ENCODE measurements at regions not wholly inside any gene's neighbourhood (a gene's known extent, or its start where the extent isn't known, plus 50 kb on each side); places are given as distances from the start of the nearest gene placed in this dataset.
A peak's percentile ranks its signal among the peaks of the same experiment; 100 is the strongest.

- no peak overlapping the region for H3K27ac ChIP-seq (ENCODE audit: low read depth in 2 of 2, low read length in 1 of 2)
- H3K27me3 ChIP-seq (ENCODE audit: control insufficient read depth in 1 of 2, insufficient read depth in 2 of 2, low read length in 2 of 2), result no peaks in the 10 kb centered on the region
- H3K9me3 ChIP-seq (ENCODE audit: control insufficient read depth in 2 of 2, insufficient read depth in 1 of 2, low read depth in 1 of 2, low read length in 1 of 2), result no peaks in the 10 kb centered on the region
- H3K4me1 ChIP-seq (ENCODE audit: control insufficient read depth in 2 of 2, insufficient read depth in 2 of 2, low read length in 1 of 2), result no peaks in the 10 kb centered on the region
- H3K4me3 ChIP-seq (ENCODE audit: low read depth in 1 of 2, low read length in 2 of 2), result no peak overlapping the region
- 55 to 62% methylated on average over 1 of the region's 1 CpG for WGBS, 2 donors
- no peaks in the 10 kb centered on the region for H3K36me3 ChIP-seq (ENCODE audit: control insufficient read depth in 2 of 2, insufficient read depth in 2 of 2, low read length in 1 of 2)
These were observed 76.7 kb upstream of the FAM9C start for GRCh38 chrX:13121020-13121555.

DNA sequence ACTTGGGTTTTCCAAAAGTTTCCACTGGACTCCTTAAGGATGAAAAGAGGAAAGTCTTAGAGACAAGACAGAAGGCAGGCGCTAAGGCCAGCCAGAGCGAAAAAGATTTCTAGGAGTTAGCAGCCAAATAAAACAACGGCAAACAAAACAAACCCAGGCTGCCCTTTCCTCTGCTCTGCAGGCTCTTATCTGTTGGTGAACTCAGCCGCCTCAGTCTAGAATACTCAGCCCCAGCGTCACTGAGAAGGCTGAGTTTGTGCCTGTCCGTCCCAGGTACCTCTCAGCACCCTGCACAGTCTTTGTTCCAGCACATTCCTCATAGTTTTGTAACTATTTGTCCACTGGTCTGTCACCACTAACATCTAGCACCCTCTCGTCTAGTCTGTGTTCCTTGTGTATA lies 75.6 kb upstream of the FAM9C start:
- Histone ChIP-seq H3K9me3 (ENCODE audit: control insufficient read depth in 2 of 2, insufficient read depth in 1 of 2, low read depth in 1 of 2, low read length in 1 of 2) (no peaks in the 10 kb centered on the region), H3K4me1 (ENCODE audit: control insufficient read depth in 2 of 2, insufficient read depth in 2 of 2, low read length in 1 of 2) (no peaks in the 10 kb centered on the region), H3K36me3 (ENCODE audit: control insufficient read depth in 2 of 2, insufficient read depth in 2 of 2, low read length in 1 of 2) (no peaks in the 10 kb centered on the region), H3K27ac (ENCODE audit: low read depth in 2 of 2, low read length in 1 of 2) (peak overlapping the region in 1 of 2 donors; percentile 54), H3K4me3 (ENCODE audit: low read depth in 1 of 2, low read length in 2 of 2) (no peak overlapping the region), H3K27me3 (ENCODE audit: control insufficient read depth in 1 of 2, insufficient read depth in 2 of 2, low read length in 2 of 2) (no peaks in the 10 kb centered on the region)
- WGBS, 2 donors, result 55 to 63% methylated on average over 7 of the region's 7 CpGs

DNA sequence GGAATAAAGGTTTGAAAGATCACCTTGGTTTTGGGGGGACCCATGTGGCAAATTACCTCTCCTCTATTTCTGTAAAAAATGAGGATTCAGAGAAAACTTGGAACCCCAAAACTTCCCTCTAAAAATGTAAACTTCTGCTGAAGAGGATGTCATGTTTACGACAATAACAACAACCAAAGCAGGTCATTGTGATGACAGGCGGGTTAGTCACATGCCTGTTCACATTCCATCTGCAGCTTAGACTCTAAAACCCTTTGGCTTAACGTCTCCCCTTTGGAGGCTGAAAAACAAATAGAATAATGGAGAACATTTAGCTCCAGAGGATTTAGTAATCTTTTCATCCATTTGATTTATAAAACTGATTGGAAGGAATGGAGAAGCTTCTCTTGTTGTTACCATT lies 75.0 kb upstream of the FAM9C start:
- H3K36me3 ChIP-seq (ENCODE audit: control insufficient read depth in 2 of 2, insufficient read depth in 2 of 2, low read length in 1 of 2), result no peaks in the 10 kb centered on the region
- peak overlapping the region in 1 of 2 donors; percentile 54 for H3K27ac ChIP-seq (ENCODE audit: low read depth in 2 of 2, low read length in 1 of 2)
- no peaks in the 10 kb centered on the region for H3K9me3 ChIP-seq (ENCODE audit: control insufficient read depth in 2 of 2, insufficient read depth in 1 of 2, low read depth in 1 of 2, low read length in 1 of 2)
- no peak overlapping the region for H3K4me3 ChIP-seq (ENCODE audit: low read depth in 1 of 2, low read length in 2 of 2)
- H3K4me1 ChIP-seq (ENCODE audit: control insufficient read depth in 2 of 2, insufficient read depth in 2 of 2, low read length in 1 of 2), result no peaks in the 10 kb centered on the region
- no peaks in the 10 kb centered on the region for H3K27me3 ChIP-seq (ENCODE audit: control insufficient read depth in 1 of 2, insufficient read depth in 2 of 2, low read length in 2 of 2)
- 55 to 57% methylated on average over 3 of the region's 3 CpGs for WGBS, 2 donors

DNA sequence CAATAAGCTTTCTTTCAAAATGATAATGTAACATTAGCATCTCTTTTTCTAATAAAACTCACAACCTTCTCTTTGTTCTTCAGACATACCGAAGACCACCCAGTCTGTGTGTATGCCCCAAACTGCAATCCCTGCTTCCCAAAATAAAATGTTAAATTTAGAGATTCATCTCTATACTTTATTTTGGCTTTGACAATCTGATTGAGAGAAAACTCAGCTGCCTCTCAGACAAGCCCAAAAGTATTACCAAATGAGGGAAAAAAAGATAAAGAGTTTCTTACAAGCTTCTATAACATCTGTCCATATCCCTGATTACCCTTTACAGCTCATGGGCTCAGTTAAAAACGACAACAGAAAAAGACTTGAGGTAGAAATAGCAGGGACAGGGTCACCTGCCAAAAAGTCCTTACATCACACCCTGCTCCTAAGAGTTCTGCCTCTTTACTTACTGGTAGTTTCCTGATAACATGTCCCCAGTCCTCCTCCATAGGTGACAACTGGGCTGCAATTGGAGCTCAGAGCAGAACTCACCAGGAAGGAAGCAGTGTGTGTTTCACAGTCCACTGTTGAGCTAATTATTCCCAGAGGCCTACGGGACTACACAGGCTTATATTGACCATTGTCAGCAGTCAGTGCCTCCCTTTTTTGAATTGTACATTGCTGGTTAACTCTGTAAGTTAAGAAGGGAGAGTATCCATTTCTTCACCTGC lies 70.9 kb upstream of the FAM9C start:
- no peaks in the 10 kb centered on the region for H3K27me3 ChIP-seq (ENCODE audit: control insufficient read depth in 1 of 2, insufficient read depth in 2 of 2, low read length in 2 of 2)
- H3K27ac ChIP-seq (ENCODE audit: low read depth in 2 of 2, low read length in 1 of 2), result no peak overlapping the region
- no peaks in the 10 kb centered on the region for H3K9me3 ChIP-seq (ENCODE audit: control insufficient read depth in 2 of 2, insufficient read depth in 1 of 2, low read depth in 1 of 2, low read length in 1 of 2)
- H3K4me1 ChIP-seq (ENCODE audit: control insufficient read depth in 2 of 2, insufficient read depth in 2 of 2, low read length in 1 of 2), result no peaks in the 10 kb centered on the region
- WGBS, 2 donors, result 61 to 70% methylated on average over 3 of the region's 3 CpGs
- H3K4me3 ChIP-seq (ENCODE audit: low read depth in 1 of 2, low read length in 2 of 2), result no peak overlapping the region
- H3K36me3 ChIP-seq (ENCODE audit: control insufficient read depth in 2 of 2, insufficient read depth in 2 of 2, low read length in 1 of 2), result no peaks in the 10 kb centered on the region

- 68 to 85% methylated on average over 1 of the region's 1 CpG for WGBS, 2 donors
- Histone ChIP-seq H3K36me3 (ENCODE audit: control insufficient read depth in 2 of 2, insufficient read depth in 2 of 2, low read length in 1 of 2) (no peaks in the 10 kb centered on the region), H3K4me1 (ENCODE audit: control insufficient read depth in 2 of 2, insufficient read depth in 2 of 2, low read length in 1 of 2) (no peaks in the 10 kb centered on the region), H3K9me3 (ENCODE audit: control insufficient read depth in 2 of 2, insufficient read depth in 1 of 2, low read depth in 1 of 2, low read length in 1 of 2) (no peaks in the 10 kb centered on the region), H3K27ac (ENCODE audit: low read depth in 2 of 2, low read length in 1 of 2) (no peak overlapping the region), H3K4me3 (ENCODE audit: low read depth in 1 of 2, low read length in 2 of 2) (no peak overlapping the region), H3K27me3 (ENCODE audit: control insufficient read depth in 1 of 2, insufficient read depth in 2 of 2, low read length in 2 of 2) (no peaks in the 10 kb centered on the region)
These were observed 68.1 kb upstream of the FAM9C start for GRCh38 chrX:13112499-13112898.

DNA sequence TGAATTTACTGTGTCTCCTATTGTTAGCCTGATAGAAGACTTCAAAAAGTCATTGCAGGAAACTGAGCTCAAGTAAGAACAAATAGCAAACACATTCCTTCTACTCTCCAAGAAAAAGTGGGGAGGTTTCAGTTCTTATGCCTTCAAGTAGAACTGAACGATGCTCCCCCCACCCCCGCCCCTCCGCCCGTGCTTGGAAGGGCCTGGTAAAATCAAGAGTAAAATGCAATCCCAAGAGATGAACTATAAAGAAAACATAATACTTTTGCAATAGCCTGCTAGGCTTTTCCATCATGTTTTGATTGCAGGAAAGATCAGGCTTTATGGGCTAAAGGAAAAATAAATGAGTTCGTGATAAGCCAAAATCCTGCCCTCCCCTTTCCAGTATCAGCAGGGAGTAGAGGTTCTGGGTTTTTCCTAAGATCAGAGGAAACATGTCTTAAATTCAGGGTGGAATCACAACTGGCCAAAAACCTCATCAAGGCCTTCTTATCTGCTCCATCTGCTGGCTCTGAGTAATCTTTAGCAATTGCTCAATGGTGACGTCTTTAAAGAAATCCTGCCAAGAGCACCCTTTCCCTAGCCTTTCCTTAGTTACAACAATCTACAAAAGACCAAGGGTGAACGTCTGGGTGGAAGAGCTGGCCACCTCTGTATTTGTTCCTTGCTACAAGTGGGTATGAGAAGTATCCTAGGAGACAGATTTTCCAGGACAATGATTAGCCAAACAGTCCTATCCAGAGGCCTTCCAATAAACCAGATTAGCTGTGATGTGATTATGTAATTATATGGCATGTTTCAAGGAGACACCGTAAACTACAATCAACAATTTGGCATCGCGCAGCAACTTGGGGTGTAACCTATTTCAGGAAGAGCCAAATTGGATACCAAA lies 66.3 kb upstream of the FAM9C start:
- H3K4me3 ChIP-seq (ENCODE audit: low read depth in 1 of 2, low read length in 2 of 2), result no peak overlapping the region
- H3K27ac ChIP-seq (ENCODE audit: low read depth in 2 of 2, low read length in 1 of 2), result peak overlapping the region; percentile 19 to 59
- H3K36me3 ChIP-seq (ENCODE audit: control insufficient read depth in 2 of 2, insufficient read depth in 2 of 2, low read length in 1 of 2), result no peaks in the 10 kb centered on the region
- 45 to 51% methylated on average over 10 of the region's 10 CpGs for WGBS, 2 donors
- no peaks in the 10 kb centered on the region for H3K9me3 ChIP-seq (ENCODE audit: control insufficient read depth in 2 of 2, insufficient read depth in 1 of 2, low read depth in 1 of 2, low read length in 1 of 2)
- H3K27me3 ChIP-seq (ENCODE audit: control insufficient read depth in 1 of 2, insufficient read depth in 2 of 2, low read length in 2 of 2), result no peaks in the 10 kb centered on the region
- H3K4me1 ChIP-seq (ENCODE audit: control insufficient read depth in 2 of 2, insufficient read depth in 2 of 2, low read length in 1 of 2), result no peaks in the 10 kb centered on the region

DNA sequence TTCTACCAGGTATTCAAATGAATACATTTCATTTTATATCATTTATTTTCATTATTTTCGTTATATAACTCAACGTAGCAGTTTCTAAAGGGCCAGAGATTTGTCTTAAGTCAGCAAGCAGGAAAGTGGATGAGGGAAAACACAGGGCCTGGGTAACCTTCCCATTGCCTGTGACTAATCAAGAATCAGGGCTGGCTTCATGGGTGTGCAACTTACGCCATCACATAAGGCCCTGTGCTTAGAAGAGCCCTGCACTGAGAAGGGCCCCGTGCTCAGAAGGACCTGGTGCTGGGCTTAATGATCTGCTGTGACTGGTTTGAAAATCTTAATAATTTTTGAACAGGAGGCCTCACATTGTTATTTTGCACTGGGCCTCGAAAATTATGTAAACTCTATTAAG lies 65.4 kb upstream of the FAM9C start:
- Histone ChIP-seq H3K27me3 (ENCODE audit: control insufficient read depth in 1 of 2, insufficient read depth in 2 of 2, low read length in 2 of 2) (no peaks in the 10 kb centered on the region), H3K36me3 (ENCODE audit: control insufficient read depth in 2 of 2, insufficient read depth in 2 of 2, low read length in 1 of 2) (no peaks in the 10 kb centered on the region), H3K9me3 (ENCODE audit: control insufficient read depth in 2 of 2, insufficient read depth in 1 of 2, low read depth in 1 of 2, low read length in 1 of 2) (no peaks in the 10 kb centered on the region), H3K4me1 (ENCODE audit: control insufficient read depth in 2 of 2, insufficient read depth in 2 of 2, low read length in 1 of 2) (no peaks in the 10 kb centered on the region), H3K4me3 (ENCODE audit: low read depth in 1 of 2, low read length in 2 of 2) (no peak overlapping the region), H3K27ac (ENCODE audit: low read depth in 2 of 2, low read length in 1 of 2) (peak overlapping the region; percentile 8 to 67)
- 68 to 72% methylated on average over 5 of the region's 5 CpGs for WGBS, 2 donors

DNA sequence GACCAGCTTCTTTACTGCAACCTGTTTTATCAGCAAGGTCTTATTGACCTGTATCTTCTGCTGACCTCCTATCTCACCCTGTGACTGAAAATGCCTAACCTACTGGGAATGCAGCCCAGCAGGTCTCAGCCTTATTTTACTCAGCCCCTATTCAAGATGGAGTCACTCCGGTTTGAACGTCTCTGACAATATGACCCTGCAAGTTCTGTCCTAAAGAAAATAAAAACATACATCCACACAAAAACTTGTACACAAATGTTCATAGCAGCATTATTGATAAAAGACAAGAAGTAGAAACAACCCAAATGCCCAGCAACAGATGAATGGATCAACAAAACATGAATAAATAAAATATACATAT lies 59.5 kb upstream of the FAM9C start:
- no peaks in the 10 kb centered on the region for H3K4me1 ChIP-seq (ENCODE audit: control insufficient read depth in 2 of 2, insufficient read depth in 2 of 2, low read length in 1 of 2)
- H3K9me3 ChIP-seq (ENCODE audit: control insufficient read depth in 2 of 2, insufficient read depth in 1 of 2, low read depth in 1 of 2, low read length in 1 of 2), result no peaks in the 10 kb centered on the region
- no peaks in the 10 kb centered on the region for H3K27me3 ChIP-seq (ENCODE audit: control insufficient read depth in 1 of 2, insufficient read depth in 2 of 2, low read length in 2 of 2)
- H3K4me3 ChIP-seq (ENCODE audit: low read depth in 1 of 2, low read length in 2 of 2), result no peak overlapping the region
- WGBS, 2 donors, result 92 to 98% methylated on average over 2 of the region's 2 CpGs
- no peaks in the 10 kb centered on the region for H3K36me3 ChIP-seq (ENCODE audit: control insufficient read depth in 2 of 2, insufficient read depth in 2 of 2, low read length in 1 of 2)
- no peak overlapping the region for H3K27ac ChIP-seq (ENCODE audit: low read depth in 2 of 2, low read length in 1 of 2)

GRCh38 chrX:13103188-13103913 lies 58.9 kb upstream of the FAM9C start:
- 63 to 86% methylated on average over 6 of the region's 6 CpGs for WGBS, 2 donors
- H3K4me1 ChIP-seq (ENCODE audit: control insufficient read depth in 2 of 2, insufficient read depth in 2 of 2, low read length in 1 of 2), result no peaks in the 10 kb centered on the region
- H3K27ac ChIP-seq (ENCODE audit: low read depth in 2 of 2, low read length in 1 of 2), result no peak overlapping the region
- H3K27me3 ChIP-seq (ENCODE audit: control insufficient read depth in 1 of 2, insufficient read depth in 2 of 2, low read length in 2 of 2), result no peaks in the 10 kb centered on the region
- no peaks in the 10 kb centered on the region for H3K36me3 ChIP-seq (ENCODE audit: control insufficient read depth in 2 of 2, insufficient read depth in 2 of 2, low read length in 1 of 2)
- no peak overlapping the region for H3K4me3 ChIP-seq (ENCODE audit: low read depth in 1 of 2, low read length in 2 of 2)
- H3K9me3 ChIP-seq (ENCODE audit: control insufficient read depth in 2 of 2, insufficient read depth in 1 of 2, low read depth in 1 of 2, low read length in 1 of 2), result no peaks in the 10 kb centered on the region

Data from esophagus (tissue), 2 donors.